Renal pelvis (tissue), 1 donor: ENCODE measurements at regions not wholly inside any gene's neighbourhood (a gene's known extent, or its start where the extent isn't known, plus 50 kb on each side); places are given as distances from the start of the nearest gene placed in this dataset.
A peak's percentile ranks its signal among the peaks of the same experiment; 100 is the strongest.
"Not testable (repeated sequence)": the region's sequence is repeated elsewhere in the genome, so short reads cannot be mapped to it uniquely, and the experiment has no call there.

Experiments used
- DNase-seq: peaks from one replicate; pipeline ENCODE4 v3.0.0-alpha.2; 2013

DNA sequence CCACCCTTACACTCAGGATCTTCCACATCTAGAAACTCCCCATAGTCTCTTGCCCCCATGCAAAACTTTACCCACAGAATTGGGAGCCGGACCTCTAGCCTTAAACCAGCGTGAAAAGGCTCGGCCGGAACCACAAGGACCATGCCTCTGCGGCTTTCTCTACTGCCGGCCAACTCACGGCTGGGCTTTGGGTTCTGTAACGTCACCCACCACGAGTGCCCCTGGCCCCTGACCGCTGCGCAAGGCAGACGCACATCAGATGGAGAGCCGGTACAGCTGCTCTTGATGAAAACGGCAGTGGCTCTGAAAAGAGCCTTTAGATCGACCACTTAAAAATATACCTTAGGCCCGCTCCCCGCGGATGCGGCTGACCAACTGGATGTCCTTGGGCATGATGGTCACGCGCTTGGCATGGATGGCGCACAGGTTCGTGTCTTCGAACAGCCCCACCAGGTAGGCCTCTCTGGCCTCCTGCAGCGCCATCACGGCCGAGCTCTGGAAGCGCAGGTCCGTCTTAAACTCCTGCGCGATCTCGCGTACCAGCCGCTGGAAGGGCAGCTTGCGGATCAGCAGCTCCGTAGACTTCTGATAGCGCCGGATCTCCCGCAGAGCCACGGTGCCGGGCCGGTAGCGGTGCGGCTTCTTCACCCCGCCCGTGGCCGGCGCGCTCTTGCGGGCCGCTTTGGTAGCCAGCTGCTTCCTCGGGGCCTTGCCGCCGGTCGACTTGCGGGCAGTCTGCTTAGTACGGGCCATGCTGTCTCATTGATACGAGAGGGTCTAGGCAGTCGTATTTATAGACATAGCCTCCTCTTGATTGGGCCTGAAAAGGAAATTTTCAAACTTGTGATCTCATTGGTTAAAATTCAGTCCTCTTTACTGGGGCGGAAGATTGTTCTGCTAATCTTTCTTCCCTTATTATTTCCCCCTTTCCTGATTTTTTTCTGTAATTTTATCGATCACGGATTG lies 66.3 kb downstream of the FAM72C start:
- DNase-seq = peak; percentile 35

DNA sequence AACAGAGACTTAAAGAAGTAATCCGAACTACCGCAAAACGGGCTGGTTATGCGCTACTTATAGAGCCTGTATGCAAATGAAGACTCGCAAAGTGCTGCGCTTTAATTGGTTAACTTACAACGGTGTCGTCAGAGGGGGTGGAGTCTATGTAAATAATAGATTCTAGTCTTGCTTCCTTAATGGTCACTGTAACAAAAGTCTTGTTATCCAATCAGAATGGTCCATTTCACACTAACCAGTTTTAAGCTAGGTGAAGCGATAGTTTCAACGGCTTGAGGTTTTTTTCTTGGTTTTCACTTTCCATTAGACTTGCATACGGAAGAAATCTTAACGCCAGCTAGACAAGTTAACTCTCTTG lies 67.2 kb downstream of the FAM72C start:
- DNase-seq = not testable (repeated sequence)

DNA sequence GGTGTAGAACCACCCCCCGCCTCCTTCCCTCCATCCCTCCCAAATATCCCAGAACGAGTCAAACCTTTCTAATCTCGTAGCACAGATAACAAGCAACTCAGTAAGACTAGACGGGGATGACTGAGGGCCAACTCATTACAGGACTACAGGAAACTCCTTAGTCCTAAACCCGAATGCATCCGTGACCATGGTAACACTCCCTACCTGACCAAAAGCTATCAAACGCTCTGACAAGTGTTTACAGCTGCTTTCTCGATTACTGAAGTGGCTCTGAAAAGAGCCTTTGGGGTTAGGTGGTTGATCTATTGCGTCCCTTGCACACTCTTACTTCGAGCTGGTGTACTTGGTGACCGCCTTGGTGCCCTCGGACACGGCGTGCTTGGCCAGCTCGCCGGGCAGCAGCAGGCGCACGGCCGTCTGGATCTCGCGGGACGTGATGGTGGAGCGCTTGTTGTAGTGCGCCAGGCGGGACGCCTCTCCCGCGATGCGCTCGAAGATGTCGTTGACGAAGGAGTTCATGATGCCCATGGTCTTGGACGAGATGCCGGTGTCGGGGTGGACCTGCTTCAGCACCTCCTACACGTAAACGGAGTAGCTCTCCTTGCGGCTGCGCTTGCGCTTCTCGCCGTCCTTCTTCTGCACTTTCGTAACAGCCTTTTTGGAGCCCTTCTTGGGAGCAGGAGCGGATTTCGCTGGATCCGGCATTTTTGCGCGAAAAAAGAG lies 67.7 kb downstream of the FAM72C start:
- peak; percentile 15 for DNase-seq

DNA sequence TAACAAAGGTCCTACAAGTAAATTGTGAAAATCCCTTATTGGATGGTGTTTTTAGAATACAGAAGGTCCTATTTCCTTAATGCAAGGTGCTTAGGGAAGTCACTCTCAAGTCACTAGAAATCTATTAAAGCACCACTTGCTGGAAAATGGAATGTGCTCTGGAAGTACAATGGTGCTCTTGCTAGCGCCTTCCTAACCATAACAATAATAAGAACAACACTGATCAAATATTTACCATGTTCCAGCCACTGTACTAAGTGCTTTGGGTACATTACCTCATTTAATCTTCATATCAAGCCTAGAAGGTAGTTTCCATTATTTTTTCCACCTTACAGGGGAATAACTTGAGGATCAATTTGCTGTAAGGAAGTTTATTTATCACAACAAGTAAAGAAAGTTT lies 75.4 kb downstream of the FAM72C start:
- not testable (repeated sequence) for DNase-seq

DNA sequence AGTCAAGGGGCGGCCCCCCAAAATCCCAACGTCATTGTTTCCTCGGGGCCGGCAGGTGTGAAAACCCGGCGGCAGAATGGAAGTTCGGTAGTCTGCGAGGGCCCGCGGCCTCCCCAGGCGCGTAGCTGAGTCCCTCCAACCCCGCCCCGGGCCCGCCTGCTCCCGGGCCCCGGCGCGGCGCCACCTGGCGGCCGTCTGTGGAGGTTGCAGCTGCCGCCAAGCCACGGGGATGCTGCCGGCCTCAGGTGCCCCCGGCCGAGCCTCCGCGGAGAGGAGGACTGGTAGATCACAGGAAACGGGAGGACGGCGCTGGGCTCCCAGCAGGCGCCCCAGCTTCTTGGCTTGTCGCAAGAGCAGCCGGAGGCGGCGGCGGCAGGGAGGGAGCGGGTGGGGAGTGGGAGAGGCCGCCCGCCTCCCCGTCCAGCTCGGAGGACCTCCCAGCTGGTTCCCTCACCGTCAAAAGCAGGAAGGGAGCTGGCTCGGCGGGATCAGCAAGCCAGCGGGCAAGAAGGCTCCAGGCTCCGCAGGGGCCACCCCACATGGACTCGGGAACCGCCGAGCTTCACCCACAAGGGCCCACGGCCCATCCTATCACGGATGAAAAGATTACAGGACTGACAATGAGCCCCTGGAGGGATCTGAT lies 86.7 kb downstream of the FAM72C start:
- peak; percentile 22 for DNase-seq

DNA sequence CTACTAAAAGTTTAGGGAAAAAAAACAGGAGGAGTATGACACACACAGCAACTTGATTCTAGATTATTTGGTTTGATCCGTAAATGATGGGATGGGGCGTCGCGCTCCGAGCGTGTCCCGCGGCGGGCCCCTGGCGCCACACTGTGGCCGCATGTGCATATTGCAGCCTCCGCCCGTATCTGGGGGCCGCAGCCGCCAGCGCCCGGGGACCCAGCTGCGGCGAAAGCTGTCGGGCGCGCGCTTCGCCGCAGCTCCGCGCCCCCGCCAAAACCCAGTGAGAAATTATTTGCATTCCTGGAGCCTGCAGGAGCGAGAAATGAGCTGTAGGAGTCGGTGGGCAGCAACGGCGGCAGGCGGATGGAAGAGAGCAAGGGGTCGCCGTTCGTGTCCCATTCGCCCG lies 87.3 kb downstream of the FAM72C start:
- DNase-seq = not testable (repeated sequence)

DNA sequence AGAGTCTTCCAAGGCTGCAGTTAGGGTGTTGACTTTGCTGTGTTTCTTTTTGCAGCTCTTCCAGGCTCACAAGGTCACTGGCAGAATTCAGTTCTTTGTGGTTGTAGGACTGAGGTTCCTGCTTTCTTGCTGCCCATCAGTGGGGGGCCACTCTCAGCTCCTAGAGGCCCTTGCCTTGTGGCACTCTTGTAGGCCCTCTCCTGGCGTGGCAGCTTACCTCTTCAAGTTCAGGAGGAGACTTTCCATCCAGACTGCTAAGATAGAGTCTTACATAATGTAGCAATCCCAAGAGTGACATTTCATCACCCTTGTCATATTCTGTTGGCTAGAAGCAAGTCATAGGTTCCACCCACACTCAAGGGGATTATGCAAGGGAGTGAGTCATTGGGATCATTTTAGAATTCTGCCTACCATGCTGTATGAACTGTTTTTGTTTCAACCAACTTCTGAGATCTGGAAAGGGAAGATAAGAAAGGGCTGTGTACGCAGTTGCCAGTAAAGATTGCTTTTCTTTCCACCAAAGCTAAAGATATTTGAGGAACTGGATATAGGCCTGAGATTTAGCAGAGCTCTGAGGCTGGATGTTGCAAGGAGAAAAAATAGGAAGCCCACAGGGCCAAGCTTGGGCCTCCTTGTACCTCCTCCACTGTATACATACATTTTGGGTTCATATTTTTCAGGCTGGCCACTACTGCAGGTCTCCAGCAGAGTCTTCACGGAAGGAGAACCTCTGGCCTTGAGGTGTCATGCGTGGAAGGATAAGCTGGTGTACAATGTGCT lies 91.8 kb downstream of the FAM72C start:
- not testable (repeated sequence) for DNase-seq

DNA sequence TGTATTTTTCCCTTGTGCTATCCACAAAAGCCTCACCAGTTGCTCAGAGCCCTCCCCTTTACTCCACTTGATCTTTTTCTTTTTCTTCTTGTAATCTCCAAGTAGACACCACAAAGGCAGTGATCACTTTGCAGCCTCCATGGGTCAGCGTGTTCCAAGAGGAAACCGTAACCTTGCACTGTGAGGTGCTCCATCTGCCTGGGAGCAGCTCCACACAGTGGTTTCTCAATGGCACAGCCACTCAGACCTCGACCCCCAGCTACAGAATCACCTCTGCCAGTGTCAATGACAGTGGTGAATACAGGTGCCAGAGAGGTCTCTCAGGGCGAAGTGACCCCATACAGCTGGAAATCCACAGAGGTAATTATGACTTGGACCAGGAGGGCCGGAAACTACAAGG lies 95.8 kb downstream of the FAM72C start:
- not testable (repeated sequence) for DNase-seq

DNA sequence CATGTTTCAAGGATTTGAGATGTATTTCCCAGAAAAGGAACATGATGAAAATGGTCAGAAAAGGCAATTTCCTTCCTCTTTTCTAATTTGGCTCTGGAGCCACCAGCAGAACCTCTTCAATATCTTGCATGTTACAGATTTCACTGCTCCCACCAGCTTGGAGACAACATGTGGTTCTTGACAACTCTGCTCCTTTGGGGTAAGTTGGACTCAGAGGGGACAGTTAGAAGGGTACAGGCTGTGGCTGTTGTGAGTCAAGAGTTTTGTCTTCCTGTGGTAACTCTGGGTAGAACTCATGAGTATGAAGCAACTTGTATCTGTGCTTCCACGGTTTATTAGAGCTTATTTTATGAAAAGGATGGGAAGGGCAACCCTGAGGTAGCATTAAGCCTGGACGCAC lies 97.2 kb downstream of the FAM72C start:
- DNase-seq = not testable (repeated sequence)

DNA sequence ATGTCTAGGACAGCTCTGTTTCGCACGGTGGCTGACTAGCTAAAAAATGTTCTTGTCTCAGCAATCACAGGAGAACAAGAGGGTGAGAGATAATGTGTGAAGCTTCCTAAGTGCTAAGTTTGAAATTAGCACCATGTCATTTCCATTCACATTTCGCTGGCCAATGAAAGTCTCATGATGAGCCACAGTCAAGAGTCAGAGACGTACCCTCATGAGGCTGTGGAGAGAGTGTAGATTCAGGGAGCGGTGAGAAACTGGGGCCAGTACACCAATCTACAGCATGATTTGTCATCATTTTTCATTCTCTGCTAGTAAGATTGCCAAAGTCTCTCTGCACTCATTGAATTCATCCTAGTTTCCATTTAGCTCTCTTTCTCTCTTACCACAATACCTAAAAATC lies 98.1 kb downstream of the FAM72C start:
- DNase-seq = not testable (repeated sequence)

DNA sequence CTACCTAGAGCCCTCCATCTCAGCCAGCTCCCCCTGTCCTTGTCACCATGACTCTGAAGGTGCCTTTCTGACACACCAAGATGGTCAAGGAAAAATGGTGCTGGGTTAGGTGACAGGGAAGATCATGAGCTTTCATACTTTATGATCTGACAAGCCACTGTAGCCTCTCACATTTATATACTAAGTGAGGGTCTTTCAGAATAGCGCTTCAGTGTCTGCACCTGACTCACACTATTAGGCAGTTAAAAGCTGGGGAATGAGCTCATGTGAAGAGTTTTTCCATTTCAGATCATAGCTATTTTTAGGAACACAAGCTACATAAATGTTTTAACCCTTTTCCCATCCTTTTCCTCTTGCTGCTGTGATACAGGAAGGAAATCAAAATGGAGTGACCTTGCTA lies 101.4 kb downstream of the FAM72C start:
- DNase-seq = not testable (repeated sequence)

DNA sequence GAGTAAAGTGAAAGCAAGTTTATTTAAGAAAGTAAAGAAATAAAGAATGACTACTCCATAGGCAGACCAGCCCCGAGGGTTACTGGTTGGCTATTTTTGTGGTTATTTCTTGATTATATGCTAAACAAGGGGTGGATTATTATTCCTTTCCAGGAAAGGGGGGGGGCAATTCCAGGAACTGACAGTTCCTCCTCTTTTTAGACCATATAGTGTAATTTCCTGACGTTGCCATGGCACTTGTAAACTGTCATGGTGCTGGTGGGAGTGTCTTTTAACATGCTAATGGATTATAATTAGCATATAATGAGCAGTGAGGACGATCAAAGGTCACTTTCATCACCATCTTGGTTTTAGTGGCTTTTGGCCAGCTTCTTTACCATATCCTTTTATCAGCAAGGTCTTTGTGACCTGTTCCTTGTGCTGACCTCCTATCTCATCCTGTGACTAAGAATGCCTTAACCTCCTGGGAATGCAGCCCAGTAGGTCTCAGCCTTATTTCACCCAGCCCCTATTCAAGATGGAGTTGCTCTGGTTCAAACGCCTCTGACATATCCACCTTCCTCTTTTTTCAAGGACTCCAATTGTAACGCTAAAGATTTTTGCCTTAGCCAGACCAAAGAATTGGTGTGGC lies 104.1 kb downstream of the FAM72C start:
- not testable (repeated sequence) for DNase-seq

DNA sequence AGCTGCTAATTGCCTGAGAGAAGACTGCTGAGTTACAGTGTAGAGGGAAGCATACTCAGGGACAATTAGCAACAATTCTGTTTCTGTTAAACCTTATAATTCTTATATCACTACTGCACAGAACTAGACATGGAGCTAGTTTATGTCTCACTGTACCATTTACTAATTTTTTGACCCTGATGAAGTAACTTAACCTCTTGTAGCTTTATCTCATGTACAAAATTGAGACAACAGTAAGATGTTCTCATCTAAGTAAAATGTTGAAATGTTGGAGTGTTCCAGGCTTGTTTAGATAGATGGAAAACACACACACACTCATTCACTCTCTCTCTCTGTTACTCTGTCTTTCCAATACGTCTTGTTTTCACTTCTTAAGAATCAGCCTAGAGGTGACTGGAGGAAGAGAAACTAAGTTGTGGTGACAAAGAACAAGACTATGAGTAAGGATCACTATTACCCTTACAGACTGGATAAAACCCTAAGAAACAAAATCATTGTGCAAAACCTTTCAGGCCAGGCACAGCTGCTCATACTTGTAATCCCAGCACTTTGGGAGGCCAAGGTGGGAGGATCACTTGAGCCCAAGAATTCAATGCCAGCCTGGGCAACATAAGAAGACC lies 107.8 kb downstream of the FAM72C start:
- DNase-seq = not testable (repeated sequence)

DNA sequence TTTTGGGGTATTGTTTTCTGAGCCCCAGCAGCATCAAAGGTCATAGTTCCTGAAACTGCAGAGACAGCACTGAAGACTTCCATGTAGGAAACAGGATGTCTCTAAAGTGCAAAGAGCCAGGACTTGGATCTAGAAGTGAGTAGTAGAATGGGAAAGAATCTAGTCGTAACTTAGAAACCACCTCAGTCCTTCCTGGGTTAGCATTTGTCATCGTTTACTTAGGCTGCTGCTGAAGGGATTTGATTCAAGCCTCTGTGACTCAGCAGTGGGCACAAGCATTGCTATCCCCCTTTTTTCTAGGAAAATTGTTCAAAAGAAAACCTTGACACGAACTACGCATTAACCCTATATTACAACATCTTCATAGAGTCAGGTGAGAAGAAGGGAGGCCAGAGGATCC lies 109.1 kb downstream of the FAM72C start:
- DNase-seq = not testable (repeated sequence)

DNA sequence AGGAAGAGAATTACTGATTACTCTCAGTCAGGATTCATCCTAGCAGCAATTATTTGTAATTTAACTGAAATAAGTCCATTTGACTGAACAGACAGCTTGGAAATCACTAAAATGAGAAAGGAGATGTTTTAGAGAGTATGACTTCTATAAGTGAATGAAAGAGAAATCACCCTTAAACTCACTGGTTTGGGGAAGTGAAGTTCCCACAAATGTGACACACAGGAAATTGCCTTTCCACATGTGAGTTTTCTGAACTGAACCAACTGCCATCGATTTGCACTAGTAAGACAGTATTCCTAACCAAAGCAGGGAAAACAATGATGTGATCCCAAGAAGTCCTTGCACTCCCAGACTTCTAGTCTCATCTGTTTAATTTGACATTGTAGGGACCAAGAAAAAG lies 110.5 kb downstream of the FAM72C start:
- not testable (repeated sequence) for DNase-seq

DNA sequence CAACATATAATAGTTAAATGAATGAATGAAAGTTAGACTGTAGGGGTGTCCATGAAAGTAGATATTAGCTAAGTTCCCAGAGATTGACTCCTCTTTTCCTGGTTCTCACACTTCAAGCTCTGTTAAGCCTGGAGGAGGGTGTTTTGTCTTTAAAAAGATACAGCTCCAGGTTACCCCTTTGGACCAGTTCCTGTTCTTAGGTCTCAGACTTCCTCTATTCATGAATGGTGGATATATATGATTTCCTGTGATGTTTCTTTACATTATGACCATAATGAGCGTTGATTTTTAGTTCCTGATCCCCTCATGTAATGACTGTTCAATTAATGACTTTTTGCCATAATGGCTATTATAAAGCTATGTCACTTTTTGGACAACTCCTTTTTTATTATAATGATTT lies 115.9 kb downstream of the FAM72C start:
- not testable (repeated sequence) for DNase-seq

DNA sequence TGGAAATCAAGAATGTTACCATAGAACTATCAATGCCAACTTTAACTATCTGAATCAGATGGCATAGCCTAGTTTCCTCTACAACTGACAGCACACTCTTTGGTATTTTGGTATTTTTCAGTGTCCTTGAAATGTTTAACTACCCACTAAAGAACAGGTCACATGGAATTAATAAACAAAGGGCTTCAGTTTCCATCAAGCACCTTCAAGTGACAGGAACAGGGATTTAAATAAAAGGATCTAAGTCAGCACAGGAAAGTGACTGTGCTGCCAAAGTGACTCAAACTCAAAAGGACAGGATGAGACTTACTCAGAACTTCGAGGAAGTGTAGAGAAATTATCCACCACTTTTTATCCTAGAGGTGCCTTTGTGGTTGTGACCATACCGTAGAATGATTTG lies 117.7 kb downstream of the FAM72C start:
- not testable (repeated sequence) for DNase-seq

DNA sequence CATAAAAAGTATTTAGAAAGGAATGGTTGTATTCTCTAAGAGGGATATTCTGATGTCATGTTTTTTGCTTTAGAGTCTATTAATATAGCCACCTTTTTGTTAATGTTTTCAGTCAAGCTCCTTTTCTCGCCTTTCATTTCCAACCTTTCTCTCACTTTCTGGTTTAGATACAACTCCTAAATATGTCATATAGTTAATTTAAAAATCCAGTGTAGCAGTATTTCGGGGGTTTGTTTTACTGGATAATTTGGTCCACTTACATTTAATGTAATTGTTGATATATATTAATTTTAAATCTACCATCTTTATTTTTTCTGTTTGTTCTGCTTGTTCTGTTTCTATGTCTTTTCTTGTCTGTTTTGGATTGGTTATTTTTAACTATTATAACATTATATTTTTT lies 121.1 kb downstream of the FAM72C start:
- DNase-seq = not testable (repeated sequence)

DNA sequence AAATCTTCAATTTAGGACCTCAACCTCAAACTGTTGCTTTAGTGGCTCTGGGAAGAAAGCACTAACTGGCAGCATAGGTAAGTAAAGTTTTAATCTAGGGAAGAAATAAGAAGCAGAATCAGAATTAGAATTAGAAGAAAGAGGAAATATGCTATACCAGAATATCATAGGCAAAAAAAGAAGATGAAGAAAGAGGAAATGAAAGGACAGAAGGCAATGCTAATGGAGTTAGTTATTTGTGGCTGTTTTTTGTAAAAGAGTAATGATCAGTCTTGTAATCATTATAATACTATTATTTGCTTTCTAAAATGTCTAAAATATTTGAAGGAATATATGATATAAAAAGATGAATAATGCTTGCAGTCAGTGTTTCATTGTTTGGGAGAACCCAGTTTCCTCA lies 122.9 kb downstream of the FAM72C start:
- not testable (repeated sequence) for DNase-seq

DNA sequence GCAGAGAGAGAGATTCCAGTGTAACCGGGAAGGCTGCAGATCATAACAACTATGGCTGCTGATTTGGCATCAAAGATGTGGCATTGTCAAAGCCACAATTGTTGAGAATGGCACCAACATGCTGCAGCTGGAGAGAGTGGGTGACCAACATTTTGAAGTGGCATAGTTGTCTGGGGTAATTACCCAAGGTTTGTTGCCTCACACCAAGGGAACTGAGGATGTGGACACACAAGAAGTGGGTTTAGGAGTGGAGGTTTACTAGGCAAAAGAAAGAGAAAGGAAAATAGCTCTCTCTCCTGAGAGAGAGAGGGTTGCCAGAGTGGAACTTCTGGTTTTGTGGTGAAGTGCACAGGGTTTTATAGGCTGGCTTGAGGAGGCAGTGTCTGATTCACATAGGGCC lies 126.6 kb downstream of the FAM72C start:
- not testable (repeated sequence) for DNase-seq

DNA sequence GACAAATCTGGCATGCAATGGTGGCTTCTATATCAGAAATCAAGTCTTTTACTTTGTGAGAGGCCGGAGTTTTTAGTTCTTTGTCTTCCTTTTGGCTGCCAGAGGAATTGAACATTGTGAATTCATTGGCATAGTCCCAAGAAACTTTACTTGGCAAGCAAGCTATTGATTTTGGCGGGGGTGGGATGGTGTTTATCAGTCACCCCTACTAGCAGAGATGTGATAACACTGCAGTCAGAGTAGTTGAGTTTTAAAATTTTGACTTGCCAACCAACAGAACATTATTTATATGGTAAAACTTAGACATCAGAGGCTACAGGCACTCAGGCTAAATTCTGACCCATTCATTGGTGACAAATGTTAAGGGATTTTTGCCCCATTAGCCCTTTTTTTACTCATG lies 129.7 kb downstream of the FAM72C start:
- DNase-seq = not testable (repeated sequence)
